ENCODE measurements at regions not wholly inside any gene's neighbourhood (a gene's known extent, or its start where the extent isn't known, plus 50 kb on each side); places are given as distances from the start of the nearest gene placed in this dataset.

- TF ChIP-seq FOXP2 (optimal IDR thresholded peaks at IDR 0.05; ENCODE audit: borderline replicate concordance, extremely low read depth, extremely low read length, insufficient read depth) (no peak), POLR2AphosphoS5 (IDR thresholded peaks at IDR 0.05; ENCODE audit: low read depth, low read length) (no peak), TAF1 (IDR thresholded peaks at IDR 0.05; ENCODE audit: borderline replicate concordance, insufficient read depth, low read length) (no peak)
Observed at GRCh38 chr1:30562559-30562958, 160.8 kb downstream of the MATN1 start.

Measured in PFSK-1 (cell line).